ENCODE measurements at regions not wholly inside any gene's neighbourhood (a gene's known extent, or its start where the extent isn't known, plus 50 kb on each side); places are given as distances from the start of the nearest gene placed in this dataset.

- TF ChIP-seq CTCF (conservative IDR thresholded peaks at IDR 0.05) (no peak), EZH2 (IDR thresholded peaks at IDR 0.05; ENCODE audit: low read depth) (no peak)
Observed at GRCh38 chr4:42709392-42710065, 52.6 kb upstream of the ATP8A1 start.
